Transverse colon (tissue), 4 donors: ENCODE measurements at regions not wholly inside any gene's neighbourhood (a gene's known extent, or its start where the extent isn't known, plus 50 kb on each side); places are given as distances from the start of the nearest gene placed in this dataset.

Experiments
- DNase-seq: peaks from one replicate; pipeline ENCODE4 v3.0.0-alpha.2; 2019
- H3K27ac ChIP-seq, 4 donors: fragments of 200-600 bp; sonication (generic); 2 replicates each; pipeline ENCODE4 v1.5.1; 2016 to 2018; ENCODE audit warnings: inconsistent platforms in 4 of 4
- H3K27me3 ChIP-seq: fragments of 200-600 bp; sonication (generic); 2 replicates; pipeline ENCODE4 v1.5.1; 2017; ENCODE audit warnings: inconsistent platforms
- H3K36me3 ChIP-seq, 4 donors: fragments of 200-600 bp; sonication (generic); 2 replicates each; pipeline ENCODE4 v1.5.1; 2017 to 2019; ENCODE audit warnings: inconsistent platforms in 4 of 4
- H3K4me1 ChIP-seq, 4 donors: fragments of 200-600 bp; sonication (generic); 2 replicates each; pipeline ENCODE4 v1.5.1; 2017 to 2020; ENCODE audit warnings: inconsistent platforms in 4 of 4
- H3K4me3 ChIP-seq, 4 donors: fragments of 200-600 bp; sonication (generic); 1 replicate in 1 of 4; 2 replicates in 3 of 4; pipeline versions ENCODE4 v1.5.1 to v1.6.1; 2017 to 2019; ENCODE audit warnings: inconsistent platforms in 4 of 4
- H3K9me3 ChIP-seq, 2 donors: fragments of 200-600 bp; sonication (generic); 2 replicates each; pipeline ENCODE4 v1.5.1; 2017 to 2019; ENCODE audit warnings: inconsistent platforms in 2 of 2
- EP300 ChIP-seq: sonication (generic); formaldehyde crosslinking; IDR thresholded peaks from one replicate; pipeline ENCODE4 v1.6.1; 2017; ENCODE audit warnings: antibody characterized with exemption, low read depth
- POLR2A ChIP-seq: fragments of 450-650 bp; IDR thresholded peaks from one replicate; pipeline ENCODE4 v1.6.1; 2016; ENCODE audit warnings: antibody characterized with exemption, mild to moderate bottlenecking, moderate library complexity
- POLR2AphosphoS5 ChIP-seq, 3 donors: sonication (generic); formaldehyde crosslinking; IDR thresholded peaks; one replicate each; pipeline ENCODE4 v1.6.1; 2016; ENCODE audit warnings: antibody characterized with exemption in 3 of 3
- WGBS, 2 donors: methylation state at CpG; one replicate each; pipeline ENCODE4 v1.1.5; 2018; ENCODE audit warnings: low coverage in 1 of 2; 5-methylcytosine and 5-hydroxymethylcytosine counted together
- in situ Hi-C, 4 donors: fragments of 200-750 bp; cut with MboI; loops; one replicate each; pipeline versions ENCODE4 v1.15.0 to v1.15.1; 2017; ENCODE audit warnings: low sequenced_read_pairs in 3 of 4, low pct_ligation_motif_present in 1 of 4, low pct_unique_long_range_greater_than_20kb in 1 of 4
- intact Hi-C: fragments of 100-400 bp; cut with DNase I; formaldehyde crosslinking; loops from one replicate; pipeline ENCODE4 v1.15.1; 2023; ENCODE audit warnings: low total_unique reads
- TF ChIP-seq, protein P1 (sequence below), 5 experiments: fragments of 200-600 bp in 3 of 5; fragments of 450-650 bp in 2 of 5; sonication (generic) in 3 of 5; IDR thresholded peaks; 1 replicate in 2 of 5; 2 replicates in 3 of 5; pipeline ENCODE4 v1.5.1; 2016 to 2017; ENCODE audit warnings: antibody characterized with exemption in 5 of 5, inconsistent platforms in 3 of 5, mild to moderate bottlenecking in 2 of 5, moderate library complexity in 1 of 5

GRCh38 chr6:11437824-11438459 is 99.6 kb upstream of the TMEM170B start:
- WGBS, 2 donors = 78 to 93% methylated on average over 3 to 6 of the region's 6 CpGs
- no peak overlapping the region for H3K27ac ChIP-seq
- intact Hi-C loops = no loop called here
- no peak for TF ChIP-seq POLR2A
- TF ChIP-seq EP300 = no peak
- TF ChIP-seq, protein P1, sequence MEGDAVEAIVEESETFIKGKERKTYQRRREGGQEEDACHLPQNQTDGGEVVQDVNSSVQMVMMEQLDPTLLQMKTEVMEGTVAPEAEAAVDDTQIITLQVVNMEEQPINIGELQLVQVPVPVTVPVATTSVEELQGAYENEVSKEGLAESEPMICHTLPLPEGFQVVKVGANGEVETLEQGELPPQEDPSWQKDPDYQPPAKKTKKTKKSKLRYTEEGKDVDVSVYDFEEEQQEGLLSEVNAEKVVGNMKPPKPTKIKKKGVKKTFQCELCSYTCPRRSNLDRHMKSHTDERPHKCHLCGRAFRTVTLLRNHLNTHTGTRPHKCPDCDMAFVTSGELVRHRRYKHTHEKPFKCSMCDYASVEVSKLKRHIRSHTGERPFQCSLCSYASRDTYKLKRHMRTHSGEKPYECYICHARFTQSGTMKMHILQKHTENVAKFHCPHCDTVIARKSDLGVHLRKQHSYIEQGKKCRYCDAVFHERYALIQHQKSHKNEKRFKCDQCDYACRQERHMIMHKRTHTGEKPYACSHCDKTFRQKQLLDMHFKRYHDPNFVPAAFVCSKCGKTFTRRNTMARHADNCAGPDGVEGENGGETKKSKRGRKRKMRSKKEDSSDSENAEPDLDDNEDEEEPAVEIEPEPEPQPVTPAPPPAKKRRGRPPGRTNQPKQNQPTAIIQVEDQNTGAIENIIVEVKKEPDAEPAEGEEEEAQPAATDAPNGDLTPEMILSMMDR (IDR thresholded peaks at IDR 0.05) = no peak
- TF ChIP-seq POLR2AphosphoS5 (IDR thresholded peaks at IDR 0.05) = no peak
- H3K4me3 ChIP-seq = no peak overlapping the region
- H3K4me1 ChIP-seq = peaks cover 6 to 45% (median 29%) of the 10 kb centered on the region in 4 donors
- in situ Hi-C loops = no loop called here
- no peak for DNase-seq
- H3K27me3 ChIP-seq = no peaks in the 10 kb centered on the region
- no peaks in the 10 kb centered on the region for H3K36me3 ChIP-seq
- no peaks in the 10 kb centered on the region for H3K9me3 ChIP-seq

DNA sequence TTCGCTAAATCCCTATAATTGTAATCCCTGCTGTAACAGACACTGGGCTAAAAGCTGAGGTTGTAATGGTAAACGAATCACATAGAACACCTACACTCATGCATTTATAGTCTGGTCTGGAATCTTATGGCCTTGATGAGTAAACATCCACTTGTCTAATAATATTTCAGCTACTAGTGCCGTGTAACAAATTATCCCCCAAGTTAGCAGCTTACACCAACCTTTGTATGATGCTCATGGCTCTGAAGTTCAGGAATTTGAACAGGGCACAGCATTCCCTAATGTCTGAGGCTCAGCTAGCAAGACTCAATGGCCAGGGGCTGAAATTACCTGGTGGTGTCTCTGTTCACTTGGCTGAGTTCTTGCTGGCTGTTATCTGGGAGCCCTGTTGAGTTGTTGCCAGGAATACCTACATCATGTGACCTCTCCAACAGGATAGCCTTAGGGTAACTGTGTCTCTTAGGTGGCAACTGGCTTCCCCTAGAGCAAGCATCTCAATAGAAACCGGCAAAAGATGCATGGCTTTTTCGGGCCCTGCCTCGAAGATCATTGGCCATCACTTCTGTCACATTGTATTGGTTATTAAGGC is 100.9 kb upstream of the TMEM170B start:
- Histone ChIP-seq H3K27ac (no peak overlapping the region), H3K36me3 (no peaks in the 10 kb centered on the region), H3K4me3 (no peak overlapping the region), H3K4me1 (peaks cover 6 to 50% (median 30%) of the 10 kb centered on the region in 4 donors), H3K27me3 (no peaks in the 10 kb centered on the region), H3K9me3 (no peaks in the 10 kb centered on the region)
- in situ Hi-C loops (no loop called here), intact Hi-C loops (no loop called here)
- DNase-seq = no peak
- WGBS, 2 donors = 92 to 94% methylated on average over 6 of the region's 6 CpGs
- TF ChIP-seq, protein P1 (IDR thresholded peaks at IDR 0.05) = no peak
- TF ChIP-seq EP300 (no peak), POLR2AphosphoS5 (IDR thresholded peaks at IDR 0.05) (no peak), POLR2A (no peak)

- no peaks in the 10 kb centered on the region for H3K9me3 ChIP-seq
- peak; percentile 54 for DNase-seq
- H3K36me3 ChIP-seq = no peaks in the 10 kb centered on the region
- H3K27ac ChIP-seq = peak overlapping the region; percentile 64 to 84 (median 77)
- H3K4me3 ChIP-seq = peak overlapping the region in 1 of 4 donors; percentile 19
- H3K4me1 ChIP-seq = peaks cover 6 to 49% (median 30%) of the 10 kb centered on the region in 4 donors
- whole genome bisulfite sequencing, 2 donors = 44 to 55% methylated on average over 2 to 10 of the region's 10 CpGs
- H3K27me3 ChIP-seq = no peaks in the 10 kb centered on the region
- no peak for TF ChIP-seq EP300
- TF ChIP-seq POLR2AphosphoS5 (IDR thresholded peaks at IDR 0.05) = peak in 2 of 3 donors; percentile 36 to 74
- intact Hi-C loops = no loop called here
- in situ Hi-C loops = no loop called here
Measured at GRCh38 chr6:11434565-11435326, 102.8 kb upstream of the TMEM170B start.

GRCh38 chr6:11433860-11434259 is 103.7 kb upstream of the TMEM170B start:
- no peaks in the 10 kb centered on the region for H3K36me3 ChIP-seq
- no peak for TF ChIP-seq EP300
- no peak for TF ChIP-seq POLR2A
- TF ChIP-seq, protein P1 (IDR thresholded peaks at IDR 0.05) = no peak
- TF ChIP-seq POLR2AphosphoS5 (IDR thresholded peaks at IDR 0.05) = no peak
- in situ Hi-C loops (no loop called here), intact Hi-C loops (no loop called here)
- no peak for DNase-seq
- H3K4me3 ChIP-seq = no peak overlapping the region
- H3K4me1 ChIP-seq = peaks cover 6 to 40% (median 28%) of the 10 kb centered on the region in 4 donors
- H3K27me3 ChIP-seq = no peaks in the 10 kb centered on the region
- no peaks in the 10 kb centered on the region for H3K9me3 ChIP-seq
- WGBS, 2 donors = 0 to 22% methylated on average over 1 of the region's 1 CpG
- peak overlapping the region; percentile 64 to 84 (median 77) for H3K27ac ChIP-seq
